ENCODE measurements at regions not wholly inside any gene's neighbourhood (a gene's known extent, or its start where the extent isn't known, plus 50 kb on each side); places are given as distances from the start of the nearest gene placed in this dataset.

- no TSS peak for BruUV-seq (replicated peaks)
- ChIA-PET CTCF (ENCODE audit: low intra/inter-chr PET ratio) (no interaction called here), POLR2A (no interaction called here)
- in situ Hi-C loops (cut with MboI) (no loop called here), intact Hi-C loops (cut with micrococcal nuclease) (no loop called here)
- H3K27ac ChIP-seq (ENCODE audit: extremely low read depth, low read depth, low read length), result no peak overlapping the region
- FAIRE-seq (no peak), ATAC-seq (no peak), DNase-seq (ENCODE audit: extremely low read depth in 1 of 4, low spot score in 3 of 4) (no peak)
- H3K4me2 ChIP-seq (ENCODE audit: insufficient read depth, low read length), result no peak overlapping the region
- H3K27me3 ChIP-seq (ENCODE audit: control insufficient read depth in 2 of 2, insufficient read depth in 2 of 2, low read length in 2 of 2), result no peaks in the 10 kb centered on the region
- 4% methylated on average over 1 of the region's 1 CpG for WGBS (ENCODE audit: insufficient coverage, low coverage, missing lambda C conversion rate)
- no peaks in the 10 kb centered on the region for H3K36me3 ChIP-seq (ENCODE audit: control insufficient read depth, insufficient read depth, low read length)
- no peaks in the 10 kb centered on the region for H4K20me1 ChIP-seq (replicated peaks; ENCODE audit: control insufficient read depth, insufficient read depth, low read length)
- H3K79me2 ChIP-seq (ENCODE audit: control insufficient read depth, insufficient read depth, low read length), result no peaks in the 10 kb centered on the region
- H2AFZ ChIP-seq (ENCODE audit: low read depth, low read length), result no peak overlapping the region
- no peak overlapping the region for H3K9ac ChIP-seq (ENCODE audit: insufficient read depth in 1 of 2, low read depth in 2 of 2, low read length in 2 of 2)
- no peaks in the 10 kb centered on the region for H3K9me3 ChIP-seq (replicated peaks; ENCODE audit: control insufficient read depth, insufficient read depth, low read depth, low read length)
- no peaks in the 10 kb centered on the region for H3K9me1 ChIP-seq (ENCODE audit: control insufficient read depth, insufficient read depth, low read length)
- H3K4me3 ChIP-seq, result no peak overlapping the region
- H3K4me1 ChIP-seq (replicated peaks in 1 of 2; ENCODE audit: control insufficient read depth in 2 of 2, insufficient read depth in 2 of 2, low read length in 2 of 2), result no peaks in the 10 kb centered on the region
- TF ChIP-seq PCBP2 (IDR thresholded peaks at IDR 0.05; ENCODE audit: low read depth, low read length, poor library complexity, severe bottlenecking) (no peak), EWSR1 (IDR thresholded peaks at IDR 0.05; ENCODE audit: borderline replicate concordance, low read depth, partially characterized antibody) (no peak), BRD9 (IDR thresholded peaks at IDR 0.05; ENCODE audit: low read depth, partially characterized antibody) (no peak), KDM4B (IDR thresholded peaks at IDR 0.05; ENCODE audit: borderline replicate concordance in 2 of 2, low read depth in 1 of 2) (no peak), DEAF1 (CRISPR knock-in tag; IDR thresholded peaks at IDR 0.05) (no peak), MCM7 (IDR thresholded peaks at IDR 0.05) (no peak), NFRKB (IDR thresholded peaks at IDR 0.05; ENCODE audit: low read depth) (no peak), HMGXB4 (CRISPR knock-in tag; IDR thresholded peaks at IDR 0.05) (no peak), GTF2A2 (tag; IDR thresholded peaks at IDR 0.05) (no peak), NUFIP1 (IDR thresholded peaks at IDR 0.05; ENCODE audit: partially characterized antibody) (no peak), STAT5B (CRISPR knock-in tag; IDR thresholded peaks at IDR 0.05) (no peak), CREB3L1 (IDR thresholded peaks at IDR 0.05; ENCODE audit: borderline replicate concordance, low read depth) (no peak), TAF1 (IDR thresholded peaks at IDR 0.05; ENCODE audit: control insufficient read depth, extremely low read depth, insufficient read depth, low read length, severe bottlenecking) (no peak), HOXB6 (CRISPR knock-in tag; IDR thresholded peaks at IDR 0.05; ENCODE audit: borderline replicate concordance) (no peak), ZEB2 (IDR thresholded peaks at IDR 0.05) (no peak), TEAD1 (CRISPR knock-in tag; IDR thresholded peaks at IDR 0.05) (no peak), SOX6 (IDR thresholded peaks at IDR 0.05) (no peak), EHMT2 (IDR thresholded peaks at IDR 0.05) (no peak)
Observed at GRCh38 chr5:15447209-15447608, 52.8 kb upstream of the FBXL7 start.

Data from K562 (cell line).